ENCODE measurements at regions not wholly inside any gene's neighbourhood (a gene's known extent, or its start where the extent isn't known, plus 50 kb on each side); places are given as distances from the start of the nearest gene placed in this dataset.

DNA sequence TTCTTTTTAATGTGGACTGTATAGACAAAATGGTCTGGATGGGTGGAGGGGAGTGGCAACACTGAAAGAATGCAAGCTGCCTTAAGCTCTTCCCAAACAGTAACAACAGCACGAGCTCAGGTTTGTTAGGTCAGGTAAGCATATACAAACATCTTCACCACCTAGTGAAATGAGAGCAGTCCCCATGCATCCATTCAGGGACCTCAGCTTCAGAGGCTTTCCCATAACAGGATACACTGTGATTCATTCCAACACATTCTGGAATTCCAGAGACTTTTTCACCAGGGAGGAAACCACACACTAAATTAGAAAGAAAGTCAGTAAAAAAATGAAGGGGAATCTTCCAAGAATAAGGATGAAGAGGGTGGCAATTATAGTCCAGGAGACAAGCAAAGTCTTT is 50.4 kb upstream of the BZW1 start:
- TF ChIP-seq POLR2A (IDR thresholded peaks at IDR 0.05; ENCODE audit: low read depth, low read length) (no peak), POLR2AphosphoS5 (IDR thresholded peaks at IDR 0.05; ENCODE audit: insufficient read depth, low read depth, low read length) (peak; percentile 32), JUN (IDR thresholded peaks at IDR 0.05; ENCODE audit: borderline replicate concordance, insufficient read depth, insufficient read length, low read depth) (peak; percentile 24), EZH2 (IDR thresholded peaks at IDR 0.05; ENCODE audit: borderline replicate concordance, low read depth, low read length, severe bottlenecking) (no peak)
- TF ChIP-seq, protein P1, sequence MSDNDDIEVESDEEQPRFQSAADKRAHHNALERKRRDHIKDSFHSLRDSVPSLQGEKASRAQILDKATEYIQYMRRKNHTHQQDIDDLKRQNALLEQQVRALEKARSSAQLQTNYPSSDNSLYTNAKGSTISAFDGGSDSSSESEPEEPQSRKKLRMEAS (IDR thresholded peaks at IDR 0.05; ENCODE audit: insufficient read depth, insufficient read length): no peak
- TF ChIP-seq, protein P2, sequence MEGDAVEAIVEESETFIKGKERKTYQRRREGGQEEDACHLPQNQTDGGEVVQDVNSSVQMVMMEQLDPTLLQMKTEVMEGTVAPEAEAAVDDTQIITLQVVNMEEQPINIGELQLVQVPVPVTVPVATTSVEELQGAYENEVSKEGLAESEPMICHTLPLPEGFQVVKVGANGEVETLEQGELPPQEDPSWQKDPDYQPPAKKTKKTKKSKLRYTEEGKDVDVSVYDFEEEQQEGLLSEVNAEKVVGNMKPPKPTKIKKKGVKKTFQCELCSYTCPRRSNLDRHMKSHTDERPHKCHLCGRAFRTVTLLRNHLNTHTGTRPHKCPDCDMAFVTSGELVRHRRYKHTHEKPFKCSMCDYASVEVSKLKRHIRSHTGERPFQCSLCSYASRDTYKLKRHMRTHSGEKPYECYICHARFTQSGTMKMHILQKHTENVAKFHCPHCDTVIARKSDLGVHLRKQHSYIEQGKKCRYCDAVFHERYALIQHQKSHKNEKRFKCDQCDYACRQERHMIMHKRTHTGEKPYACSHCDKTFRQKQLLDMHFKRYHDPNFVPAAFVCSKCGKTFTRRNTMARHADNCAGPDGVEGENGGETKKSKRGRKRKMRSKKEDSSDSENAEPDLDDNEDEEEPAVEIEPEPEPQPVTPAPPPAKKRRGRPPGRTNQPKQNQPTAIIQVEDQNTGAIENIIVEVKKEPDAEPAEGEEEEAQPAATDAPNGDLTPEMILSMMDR (IDR thresholded peaks at IDR 0.05; ENCODE audit: extremely low read depth in 1 of 2, insufficient read depth in 1 of 2, low read depth in 1 of 2, low read length in 2 of 2): no peak

Data from endothelial cell of umbilical vein (primary cell).